Islet precursor cell (in vitro differentiated cells): ENCODE measurements at regions not wholly inside any gene's neighbourhood (a gene's known extent, or its start where the extent isn't known, plus 50 kb on each side); places are given as distances from the start of the nearest gene placed in this dataset.

Experiments used
- DNase-seq: peaks from one replicate; pipeline ENCODE4 v3.0.0-alpha.2; 2018

DNA sequence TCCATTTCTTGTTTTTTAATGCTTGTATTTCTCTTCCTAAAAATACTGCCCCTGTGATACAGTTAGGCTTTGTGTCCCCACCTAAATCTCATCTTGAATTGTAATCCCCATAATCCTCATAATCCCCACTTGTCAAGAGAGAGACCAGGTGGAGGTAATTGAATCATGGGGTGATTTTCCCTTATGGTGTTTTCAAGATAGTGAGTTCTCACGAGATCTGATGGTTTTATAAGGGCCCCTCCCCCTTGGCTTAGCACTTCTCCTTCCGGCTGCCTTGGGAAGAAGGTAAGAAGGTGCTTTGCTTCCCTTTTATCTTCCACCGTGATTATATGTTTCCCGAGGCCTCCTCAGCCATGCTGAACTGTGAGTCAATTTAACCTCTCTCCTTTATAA lies 227.4 kb downstream of the MAN2A1 start:
- DNase-seq, result no peak

DNA sequence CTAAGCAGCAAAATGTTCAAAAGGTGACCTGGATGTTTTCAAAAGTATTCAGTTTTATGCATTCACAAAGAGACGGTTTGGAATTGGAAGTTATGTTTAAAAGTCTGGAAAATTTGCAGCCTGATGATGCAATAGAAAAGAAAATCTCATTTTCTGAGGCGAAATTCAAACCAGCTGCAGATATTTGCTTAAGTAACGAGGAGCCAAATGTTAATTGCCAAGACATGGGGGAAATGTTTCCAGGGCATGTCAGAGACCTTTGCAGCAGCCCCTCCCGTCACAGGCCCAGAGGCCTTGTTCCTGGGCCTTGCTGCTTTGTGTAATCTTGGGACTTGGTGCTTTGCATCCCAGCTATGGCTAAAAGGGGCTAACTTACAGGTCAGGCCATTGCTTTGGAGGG lies 228.2 kb downstream of the MAN2A1 start:
- DNase-seq, result no peak

- no peak for DNase-seq
These were observed 231.0 kb downstream of the MAN2A1 start for GRCh38 chr5:109920736-109921135.

DNA sequence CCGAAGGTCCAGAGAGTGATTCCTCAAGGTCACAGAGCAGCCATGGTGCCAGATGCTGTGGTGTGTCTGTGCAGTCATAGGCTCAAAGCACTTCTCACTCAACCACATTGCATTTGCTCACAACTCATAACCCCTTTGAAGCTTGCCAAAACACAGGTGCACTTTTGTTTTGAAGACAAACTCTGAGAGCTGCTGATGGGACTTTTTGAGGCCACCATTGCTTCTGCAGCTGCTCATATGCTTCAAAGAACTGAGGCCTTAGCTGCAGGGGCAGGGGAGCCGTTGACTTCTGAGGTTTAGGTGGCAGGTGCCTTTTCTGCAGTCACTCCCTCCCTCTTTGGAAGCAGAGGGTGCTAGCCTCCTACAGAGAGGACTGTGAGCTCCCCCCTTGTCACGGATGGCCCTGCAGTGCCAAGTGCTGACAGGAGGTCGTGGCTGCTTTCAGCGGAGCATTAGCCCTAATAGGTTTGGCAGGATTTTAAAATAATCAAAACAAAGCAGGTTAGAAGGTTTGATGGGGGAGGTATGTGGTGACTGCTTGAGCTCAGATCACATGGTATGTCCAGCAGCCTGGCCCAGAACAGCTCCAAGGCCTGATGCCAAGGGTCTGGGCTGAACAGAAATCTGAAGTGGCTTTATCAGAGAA lies 232.1 kb downstream of the MAN2A1 start:
- DNase-seq, result no peak

DNA sequence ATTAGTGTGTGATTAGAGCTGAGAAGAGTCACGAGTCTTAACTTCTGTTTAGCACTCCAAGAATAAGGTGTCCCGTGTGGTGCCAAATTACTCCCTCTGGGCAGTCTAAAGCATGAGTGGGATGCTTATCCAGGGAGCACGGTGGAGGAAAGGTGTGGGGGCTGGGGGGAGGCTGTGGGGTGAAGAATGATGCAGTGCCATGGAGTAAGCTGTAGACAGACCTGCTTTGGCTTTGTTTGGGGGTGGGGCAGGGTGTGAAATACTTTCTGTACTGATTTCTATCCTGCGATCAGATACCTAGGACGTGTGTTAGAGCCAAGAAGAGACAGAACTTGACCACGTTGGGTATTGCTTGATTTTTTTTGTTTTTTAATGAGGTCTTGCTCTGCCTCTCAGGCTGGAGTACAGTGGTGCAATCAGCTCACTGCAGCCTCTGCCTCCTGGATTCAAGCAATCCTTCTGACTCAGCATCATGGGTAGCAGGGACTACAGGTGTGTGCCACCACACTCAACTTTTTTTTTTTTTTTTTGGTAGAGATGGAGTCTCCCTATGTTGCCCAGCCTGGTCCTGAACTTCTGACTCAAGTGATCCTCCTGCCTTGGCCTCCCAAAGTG lies 232.8 kb downstream of the MAN2A1 start:
- no peak for DNase-seq

GRCh38 chr5:109923205-109923604 lies 233.5 kb downstream of the MAN2A1 start:
- DNase-seq, result no peak

- DNase-seq, result no peak
These were observed 234.7 kb downstream of the MAN2A1 start for GRCh38 chr5:109924237-109925107.

DNA sequence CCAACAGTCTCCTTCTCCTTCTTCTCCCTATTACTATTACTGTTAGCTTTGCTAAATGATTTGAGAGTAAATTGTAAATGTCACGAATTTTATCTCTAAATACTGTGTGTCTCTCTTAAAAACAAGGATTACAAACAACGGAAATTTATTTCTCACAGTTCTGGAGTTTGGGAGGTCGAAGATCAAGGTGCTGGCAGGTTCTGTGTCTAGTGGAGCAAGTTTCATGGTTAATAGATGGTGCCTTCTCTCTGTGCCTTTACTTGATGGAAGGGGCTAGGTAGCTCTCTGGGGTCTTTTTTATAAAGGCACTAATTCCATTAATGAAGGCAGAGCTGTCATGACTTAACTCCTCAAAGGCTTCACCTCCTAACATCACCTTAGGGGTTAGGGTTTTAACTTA lies 237.9 kb downstream of the MAN2A1 start:
- DNase-seq, result no peak

DNA sequence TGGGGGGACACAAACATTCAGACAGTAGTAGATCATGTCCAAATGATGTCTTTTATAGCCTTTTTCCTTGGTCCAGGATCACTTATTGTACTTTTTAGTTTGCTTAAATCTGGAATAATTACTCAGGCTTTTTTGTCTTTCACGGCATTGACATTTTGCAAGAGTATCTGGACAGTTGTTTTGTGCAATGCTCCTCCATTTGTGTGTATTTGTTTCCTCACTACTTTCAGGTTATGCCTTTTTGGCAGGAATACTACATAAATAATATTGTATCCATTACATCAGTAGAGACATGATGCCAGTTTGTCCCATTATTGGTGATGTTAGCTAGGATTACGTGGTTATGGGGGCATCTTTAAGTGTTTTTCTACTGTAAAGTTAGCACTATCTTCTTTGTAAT lies 238.3 kb downstream of the MAN2A1 start:
- no peak for DNase-seq

GRCh38 chr5:109928811-109929210 lies 239.1 kb downstream of the MAN2A1 start:
- DNase-seq, result no peak

DNA sequence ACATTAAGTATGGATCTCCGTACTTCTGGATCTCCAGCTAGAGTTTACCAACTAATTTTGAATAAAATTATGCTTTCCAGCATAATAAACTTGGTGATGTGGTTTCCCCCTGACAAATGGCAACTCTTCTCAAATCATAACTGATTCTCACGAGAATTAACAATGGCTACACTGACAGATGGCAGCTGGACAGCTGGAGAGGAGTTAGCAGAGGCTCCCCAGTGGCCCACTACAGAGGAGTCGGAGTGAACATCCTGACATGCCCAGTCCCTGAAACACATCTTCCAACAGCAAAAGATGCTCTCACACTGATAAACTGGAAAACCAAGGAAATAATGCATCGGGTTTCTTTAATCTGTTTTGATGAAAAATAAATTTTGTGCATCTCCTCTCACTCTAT lies 239.6 kb downstream of the MAN2A1 start:
- no peak for DNase-seq

- no peak for DNase-seq
These were observed 240.2 kb downstream of the MAN2A1 start for GRCh38 chr5:109929911-109930310.

DNA sequence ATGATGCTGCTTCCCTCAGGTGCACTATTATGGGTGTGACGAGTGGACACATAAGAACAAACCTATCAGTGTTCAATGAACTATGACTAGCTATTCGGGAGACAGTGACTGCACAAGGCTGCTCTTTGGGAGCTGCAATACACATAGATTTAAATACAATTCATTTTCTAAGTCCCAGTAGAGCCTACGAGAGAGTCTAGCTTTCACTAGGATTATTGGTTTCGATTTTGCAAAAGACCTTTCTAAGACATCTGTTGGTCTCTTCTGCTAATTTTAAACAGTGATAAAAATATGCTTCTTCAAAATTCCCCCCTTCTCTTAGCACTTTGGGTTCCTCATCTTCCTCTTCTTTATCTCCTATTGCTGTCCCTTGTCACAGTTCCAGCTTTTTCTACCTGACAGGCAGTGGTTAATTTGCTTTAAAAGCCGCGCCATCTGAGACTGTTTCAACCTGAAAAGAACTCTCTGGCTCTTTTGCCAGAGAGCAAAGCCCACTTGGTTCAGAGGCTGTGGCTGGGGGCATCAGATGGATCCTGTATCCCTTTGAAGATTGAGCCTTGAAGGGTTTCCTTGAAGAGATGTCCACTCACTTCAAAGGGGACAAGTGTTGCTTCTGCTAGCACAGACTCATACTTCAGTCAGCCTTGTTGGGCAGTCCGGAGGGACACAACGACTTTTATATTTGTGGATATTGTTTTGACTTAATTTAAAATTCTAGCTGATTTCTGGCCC lies 241.5 kb downstream of the MAN2A1 start:
- no peak for DNase-seq

- DNase-seq, result no peak
These were observed 246.2 kb downstream of the MAN2A1 start for GRCh38 chr5:109935833-109936490.

DNA sequence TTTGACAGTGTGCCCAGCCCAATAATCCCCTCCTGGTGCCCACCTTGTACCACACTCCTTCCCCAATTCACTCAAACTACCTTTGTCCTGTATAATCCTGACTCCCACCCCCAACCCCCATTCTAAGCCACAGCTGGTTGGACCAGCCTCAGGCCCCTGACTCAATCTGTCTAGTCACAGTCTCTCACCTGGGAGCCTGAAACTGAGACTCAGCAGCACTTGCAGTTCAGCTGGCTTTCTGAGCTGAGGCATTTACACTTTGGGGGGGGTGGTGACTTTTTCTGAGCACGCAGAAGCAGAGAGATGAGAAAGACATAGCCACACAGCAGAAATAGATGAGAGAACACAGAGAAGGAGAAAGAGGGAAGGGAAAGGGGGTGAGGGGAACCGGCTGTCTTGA lies 247.3 kb downstream of the MAN2A1 start:
- peak; percentile 67 for DNase-seq

GRCh38 chr5:109937951-109938350 lies 248.2 kb downstream of the MAN2A1 start:
- no peak for DNase-seq

DNA sequence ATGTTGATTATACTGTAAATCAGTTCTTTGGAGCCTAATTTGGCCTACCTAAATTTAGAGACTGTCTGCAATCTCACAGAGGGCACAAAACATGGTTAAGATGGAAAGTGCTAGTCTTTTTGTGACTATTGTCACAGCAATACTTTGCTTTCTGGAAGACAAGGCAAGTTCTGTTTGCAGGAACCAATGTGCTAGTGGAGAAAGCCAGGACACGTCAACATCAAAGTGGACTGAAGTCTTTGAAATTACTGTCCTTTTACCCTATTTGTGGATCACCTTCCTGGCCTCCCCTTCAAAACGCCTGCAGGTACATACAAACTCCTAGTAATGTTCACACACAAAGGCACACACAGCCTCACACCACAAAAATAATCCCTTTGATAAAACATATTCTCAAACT lies 248.7 kb downstream of the MAN2A1 start:
- no peak for DNase-seq

DNA sequence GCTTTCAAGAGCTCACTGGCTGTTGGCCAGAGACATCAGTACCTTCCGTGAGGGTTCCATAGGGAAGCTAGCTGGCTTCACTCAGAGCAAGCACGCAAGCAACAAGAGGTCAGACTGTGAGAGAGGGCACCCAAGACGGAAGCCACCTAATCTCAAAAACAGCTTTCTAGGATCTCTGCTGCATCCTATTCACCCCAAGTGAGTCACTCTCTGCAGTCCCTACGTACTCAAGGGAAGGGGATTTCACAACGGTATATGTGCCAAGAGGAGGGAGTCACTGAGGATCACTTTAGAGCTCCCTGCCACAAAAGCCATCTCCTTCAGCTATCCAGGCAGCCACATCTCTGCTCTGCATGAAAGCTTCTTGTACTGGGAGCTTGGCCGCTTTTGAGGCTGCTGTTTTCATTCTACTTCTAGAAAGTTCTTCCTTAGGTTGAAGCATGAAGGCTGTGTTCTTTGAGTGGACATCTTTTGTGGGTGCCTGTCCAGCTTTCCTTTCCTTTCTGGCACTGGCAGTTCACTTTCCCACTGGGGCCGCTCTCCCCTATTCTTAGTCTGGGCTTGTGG lies 249.5 kb downstream of the MAN2A1 start:
- DNase-seq, result no peak

GRCh38 chr5:109942646-109943045 lies 252.9 kb downstream of the MAN2A1 start:
- no peak for DNase-seq

DNA sequence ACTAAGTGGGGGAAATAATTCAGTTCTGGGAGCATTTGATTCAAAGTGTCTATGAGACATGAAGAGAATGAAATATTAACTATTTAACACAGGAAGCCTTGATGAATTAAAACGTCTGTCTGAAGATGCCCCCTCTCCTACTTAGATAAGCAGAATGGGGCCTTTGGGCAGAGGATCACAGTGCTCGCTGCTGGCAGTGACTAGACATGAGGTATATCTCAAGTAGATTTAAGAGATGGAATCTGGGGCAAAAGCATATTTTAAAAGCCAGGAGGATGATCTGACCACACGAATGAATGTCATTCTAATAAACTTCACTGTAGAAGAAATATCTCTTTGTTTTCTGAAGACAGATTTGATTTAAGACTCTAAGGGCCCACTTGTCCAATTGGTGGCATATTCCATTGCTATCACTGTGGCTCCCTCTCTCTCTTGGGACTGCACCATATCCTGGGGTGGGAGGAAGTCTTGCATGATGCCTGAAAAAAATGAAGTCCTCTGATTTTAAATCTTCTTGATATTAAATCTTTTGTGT lies 254.0 kb downstream of the MAN2A1 start:
- DNase-seq, result no peak

DNA sequence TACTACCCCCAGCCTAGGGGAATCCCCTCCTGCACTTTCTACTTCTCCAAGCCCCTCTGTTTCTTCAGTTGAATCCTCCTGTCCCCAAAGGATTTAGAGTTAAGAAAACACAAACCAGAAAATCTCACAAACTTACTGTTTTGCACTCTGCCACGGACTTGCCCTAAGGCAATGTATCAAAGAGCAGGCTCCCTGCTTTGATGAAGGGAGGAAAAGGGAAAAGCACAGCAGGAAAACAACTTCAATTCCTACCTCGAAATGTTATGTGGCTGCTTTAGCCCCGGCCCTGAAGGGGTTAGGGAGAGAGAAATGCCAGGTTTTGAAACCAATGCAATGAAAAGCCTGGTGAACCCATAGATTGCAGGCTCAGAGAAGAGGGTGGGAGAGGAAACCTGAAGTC lies 254.7 kb downstream of the MAN2A1 start:
- peak; percentile 57 for DNase-seq

DNA sequence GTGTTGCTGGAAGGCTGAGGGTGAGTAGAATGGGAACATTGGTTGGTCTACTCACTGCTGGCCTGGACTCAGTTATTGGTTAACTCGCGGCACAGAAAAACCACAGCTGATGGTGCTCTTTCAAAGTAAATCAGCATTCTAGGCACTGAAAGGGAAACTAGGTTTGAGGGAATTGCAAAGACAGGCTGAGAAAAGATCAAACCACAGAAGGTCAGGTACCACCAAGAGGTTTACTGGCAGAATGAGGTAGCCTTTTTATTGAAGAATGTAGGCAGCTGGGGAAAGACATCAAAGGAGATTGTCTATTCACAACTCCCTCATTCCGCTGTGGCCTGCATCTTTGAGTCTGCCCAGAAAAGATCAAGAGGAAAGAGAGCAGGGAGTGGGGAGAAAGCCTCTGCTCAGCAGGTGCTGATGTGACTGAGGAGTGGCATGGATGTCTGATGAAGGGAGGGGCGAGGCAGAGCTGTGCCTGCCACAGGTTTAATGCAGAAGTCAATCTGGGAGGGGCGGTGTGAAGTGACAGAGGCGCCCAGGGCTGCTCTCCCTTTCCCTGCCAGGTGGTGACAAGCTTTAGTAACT lies 255.5 kb downstream of the MAN2A1 start:
- DNase-seq, result peak; percentile 70
